ENCODE measurements at regions not wholly inside any gene's neighbourhood (a gene's known extent, or its start where the extent isn't known, plus 50 kb on each side); places are given as distances from the start of the nearest gene placed in this dataset.

DNA sequence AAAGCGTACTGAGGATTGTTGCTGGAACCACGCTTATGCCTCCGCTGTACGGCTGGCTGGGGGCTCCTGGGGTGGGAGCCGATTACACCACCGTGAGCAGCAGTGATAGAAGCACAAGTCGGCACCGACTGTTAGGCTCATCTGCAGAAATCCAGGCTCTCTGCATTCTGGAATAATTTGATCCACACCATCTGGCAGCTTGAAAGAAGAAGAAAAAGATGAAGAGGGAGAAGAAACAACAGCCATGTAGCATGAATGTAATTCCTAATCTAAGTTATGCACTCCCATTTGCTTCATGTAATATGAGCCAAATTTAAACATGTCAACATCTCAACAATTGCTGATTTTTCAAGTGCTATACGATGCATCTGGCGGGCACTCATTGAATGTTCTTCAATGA is 84.6 kb upstream of the DHX15 start:
- peak; percentile 3 for DNase-seq

DNA sequence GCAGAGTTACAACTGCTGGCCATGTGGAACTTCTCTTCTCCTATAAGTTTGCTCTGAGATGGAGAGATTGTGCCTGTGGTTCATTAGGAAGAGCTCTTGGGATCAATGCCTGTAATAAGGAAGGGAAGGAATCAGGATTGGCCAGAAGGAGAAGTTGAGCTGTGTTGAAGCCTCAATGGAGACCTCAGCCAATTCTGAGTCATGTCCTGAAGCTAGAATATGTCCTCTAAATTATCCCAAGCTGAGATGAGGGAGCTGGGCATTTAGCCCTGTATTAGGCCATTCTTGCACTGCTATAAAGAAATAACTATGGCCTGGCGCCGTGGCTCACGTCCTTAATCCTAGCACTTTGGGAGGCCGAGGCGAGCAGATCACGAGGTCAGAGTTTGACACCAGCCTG is 85.4 kb upstream of the DHX15 start:
- DNase-seq = no peak

DNA sequence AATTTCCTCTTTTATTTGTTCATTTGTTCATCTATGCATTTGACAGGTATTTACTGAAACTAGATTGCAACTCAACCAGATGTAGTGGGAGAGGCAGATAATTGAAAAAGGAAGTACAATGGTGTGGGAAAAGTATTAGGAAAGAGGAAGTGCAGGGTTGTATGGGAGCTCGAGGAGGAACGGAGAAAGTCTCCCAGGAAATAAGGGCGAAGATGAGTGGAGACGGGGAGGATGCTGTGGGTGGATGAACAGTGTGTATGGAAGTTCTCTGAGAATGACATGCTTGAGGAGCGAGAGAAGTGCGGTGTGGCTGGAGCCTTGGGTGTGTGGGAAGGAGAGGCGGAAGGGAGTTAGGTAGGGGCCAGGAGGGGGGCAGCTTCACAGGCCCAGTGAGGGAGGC is 87.5 kb upstream of the DHX15 start:
- DNase-seq = no peak

DNA sequence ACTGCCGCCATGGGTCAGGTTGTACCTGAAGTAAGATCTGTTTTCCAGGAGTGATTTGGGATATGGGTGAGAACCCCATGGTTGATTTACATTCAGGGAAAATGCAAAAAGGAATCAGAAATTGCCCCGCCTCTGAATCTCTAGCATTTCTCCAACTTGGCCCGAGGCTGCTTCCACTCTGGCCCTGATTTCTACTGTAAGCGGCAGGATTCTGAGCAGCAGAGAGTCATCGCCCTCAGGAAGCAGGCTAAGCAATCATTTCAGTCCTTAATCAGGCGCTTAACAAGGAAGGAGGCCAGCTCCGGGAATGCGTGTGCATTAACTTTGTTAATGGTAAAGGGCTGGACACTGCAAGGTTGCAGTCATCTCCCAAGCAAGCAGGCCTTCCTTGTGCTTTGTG is 88.5 kb upstream of the DHX15 start:
- DNase-seq = no peak

DNA sequence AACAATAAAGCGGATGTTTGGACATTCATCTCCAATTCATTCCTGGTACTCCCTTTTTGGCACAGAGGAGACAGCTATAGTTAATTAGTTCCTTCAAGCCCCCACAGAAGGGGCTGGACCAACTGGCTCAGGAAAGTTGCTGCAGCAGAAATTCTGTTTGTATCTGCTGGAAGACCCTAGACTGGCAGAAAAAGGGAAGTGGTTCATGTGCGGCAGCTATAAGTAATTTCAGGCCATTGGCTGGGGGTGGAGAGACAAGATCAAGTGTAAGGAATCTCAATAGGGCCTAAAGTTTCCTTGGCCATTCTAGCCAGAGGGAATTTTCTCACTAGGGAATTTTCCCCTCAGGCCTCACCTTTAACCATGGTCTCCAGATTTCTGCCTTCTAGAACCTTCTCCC is 89.9 kb upstream of the DHX15 start:
- DNase-seq = no peak

DNA sequence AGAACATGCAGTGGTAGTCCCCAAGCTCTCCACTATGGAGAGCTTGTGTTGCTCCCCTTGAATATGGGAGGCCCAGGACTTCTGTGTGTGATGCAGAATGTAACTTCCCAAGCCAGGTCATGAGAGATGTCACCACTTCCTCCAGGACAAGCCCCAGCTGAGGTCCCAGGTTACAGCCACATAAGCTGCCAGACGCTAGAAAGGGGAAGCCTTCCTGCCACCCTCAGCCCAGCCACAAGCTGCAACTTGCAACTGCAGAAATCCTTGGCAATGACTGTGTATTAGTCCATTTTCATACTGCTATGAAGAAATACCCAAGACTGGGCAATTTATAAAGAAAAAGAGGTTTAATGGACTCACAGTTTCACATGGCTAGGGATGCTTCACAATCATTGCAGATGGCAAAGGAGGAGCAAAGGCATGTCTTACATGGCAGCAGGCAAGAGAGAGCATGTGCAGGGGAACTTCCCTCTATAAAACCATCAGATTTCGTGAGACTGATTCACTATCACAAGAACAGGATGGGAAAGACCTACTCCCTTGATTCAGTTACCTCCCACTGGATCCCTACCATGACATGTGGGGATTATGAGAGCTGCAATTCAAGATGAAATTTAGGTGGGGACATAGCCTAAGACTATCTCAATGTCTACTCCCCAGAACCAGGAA is 91.5 kb upstream of the DHX15 start:
- DNase-seq = no peak

DNA sequence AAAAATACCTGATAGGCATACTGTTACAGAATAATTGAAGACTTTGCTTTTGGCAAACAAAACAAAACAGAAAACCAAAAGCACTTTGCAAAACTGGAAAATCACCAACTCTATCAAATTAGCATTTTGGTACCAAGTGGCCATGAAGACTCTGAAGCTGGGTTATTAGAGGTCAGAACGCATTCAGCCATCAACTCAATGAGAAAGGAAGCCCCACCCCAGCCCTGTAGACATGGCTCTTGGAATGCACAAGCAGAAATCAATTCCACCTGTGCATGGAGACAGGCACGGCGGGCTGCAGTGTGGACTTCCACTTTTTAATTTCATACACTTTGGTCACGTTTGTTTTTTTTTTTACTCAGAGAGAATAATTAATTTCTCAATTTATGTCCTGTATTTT is 93.6 kb upstream of the DHX15 start:
- DNase-seq = peak; percentile 30

DNA sequence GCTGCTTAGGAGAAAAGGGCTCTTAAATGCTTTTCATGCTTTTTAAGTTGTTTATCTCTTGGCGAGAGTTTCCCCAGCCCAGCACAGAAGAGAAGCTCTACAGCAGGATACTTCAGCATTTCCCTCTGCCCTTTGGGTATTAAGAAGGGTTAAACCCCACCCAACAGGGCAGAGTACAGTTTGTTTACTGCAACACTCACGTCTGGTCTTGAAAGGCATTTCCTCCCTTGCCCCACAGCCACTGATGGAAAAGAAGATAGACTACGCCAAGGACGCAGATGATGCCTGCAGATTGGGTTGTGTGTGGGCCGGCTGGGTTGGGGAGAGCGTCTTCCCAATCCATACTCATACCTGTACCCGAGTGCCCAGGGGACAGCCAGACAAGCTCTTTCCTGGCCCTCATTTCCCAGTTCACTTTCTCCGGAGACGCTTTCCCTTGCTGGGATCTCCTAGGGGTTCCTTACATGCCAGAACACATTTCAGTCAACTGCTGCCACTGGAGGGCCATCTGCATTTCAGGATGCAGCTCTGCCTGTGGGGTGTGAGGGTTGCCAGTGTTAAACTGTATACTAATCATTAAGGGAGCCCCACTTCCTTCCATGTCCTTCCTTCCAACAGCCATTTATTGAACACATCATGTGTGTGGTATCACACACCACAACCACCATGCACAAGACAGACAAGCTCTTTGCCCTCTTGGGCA is 96.5 kb upstream of the DHX15 start:
- peak; percentile 10 for DNase-seq

DNA sequence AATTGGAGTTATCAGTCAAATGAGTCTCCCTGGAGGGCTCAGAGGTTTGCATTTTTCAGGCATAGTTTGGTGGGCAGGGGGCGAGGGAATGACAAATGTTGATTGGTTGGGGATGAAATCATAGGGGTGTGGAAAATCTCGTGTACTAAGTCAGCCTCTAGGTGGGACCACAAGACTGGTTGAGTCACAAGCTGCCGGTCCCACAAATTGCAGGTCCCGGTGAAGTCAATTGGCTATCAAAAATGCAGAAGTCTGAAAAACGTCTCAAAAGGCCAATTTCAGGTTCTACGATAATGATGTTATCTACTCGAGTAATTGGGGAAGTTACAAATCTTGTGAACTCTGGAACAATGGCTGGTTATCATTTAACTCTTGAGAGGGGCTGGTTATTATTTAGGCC is 98.8 kb upstream of the DHX15 start:
- no peak for DNase-seq

DNA sequence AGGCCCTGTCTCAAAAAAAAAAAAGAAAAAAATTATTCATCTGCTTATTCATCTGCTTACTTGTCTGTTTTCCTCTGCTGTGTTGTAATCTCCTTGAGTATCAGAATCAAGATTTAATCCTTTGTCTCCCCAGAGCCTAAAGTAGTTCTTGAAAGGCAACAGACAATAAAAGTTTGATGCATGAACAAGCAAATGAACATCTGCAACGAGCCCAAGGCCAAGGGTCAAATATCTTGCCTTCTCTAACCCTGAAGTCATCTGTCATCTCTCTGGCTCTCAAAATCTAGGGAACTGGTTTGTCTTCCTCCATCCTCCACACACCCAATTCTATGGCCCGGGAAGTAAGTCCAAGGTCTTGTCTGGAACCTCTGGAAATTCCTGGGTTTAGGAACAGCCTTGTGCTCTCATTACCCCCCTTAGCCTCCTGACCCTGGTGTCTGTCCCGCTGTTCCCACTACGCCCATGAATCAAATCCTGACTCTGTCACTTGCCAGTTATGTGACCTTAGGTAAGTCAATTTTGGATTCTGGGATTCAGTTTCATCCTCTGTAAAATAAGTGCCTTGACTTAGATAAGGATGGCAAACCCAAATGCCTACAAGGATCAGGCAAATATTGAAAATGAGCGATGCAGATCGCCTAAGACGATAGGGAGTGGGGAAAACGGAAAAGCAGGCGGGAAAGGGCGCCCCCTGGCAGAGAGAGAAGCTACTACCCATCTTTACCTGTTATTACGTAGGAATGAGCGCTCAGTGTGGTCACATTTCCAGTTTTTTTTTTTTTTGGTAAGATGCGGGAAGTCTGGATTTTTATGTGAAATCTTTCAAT is 102.7 kb upstream of the DHX15 start:
- DNase-seq = no peak

DNA sequence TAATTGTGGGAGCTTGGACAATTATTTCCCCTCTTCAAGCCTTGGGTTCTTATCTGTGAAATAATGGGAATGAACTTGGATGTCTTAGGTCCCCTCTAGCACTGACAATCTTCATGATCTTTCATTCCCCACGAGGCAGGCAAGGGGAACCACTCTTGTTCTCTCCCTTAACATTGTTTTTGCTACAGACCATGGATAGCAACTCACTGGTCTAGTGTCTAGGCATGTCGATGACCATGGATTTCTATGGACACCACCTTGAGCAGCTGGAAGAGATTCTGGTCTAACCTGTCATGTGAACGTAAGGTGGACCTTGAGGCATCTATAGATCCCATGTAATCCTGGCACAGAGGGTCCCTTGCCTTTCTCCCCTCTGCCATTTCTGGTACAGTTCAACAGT is 104.1 kb upstream of the DHX15 start:
- no peak for DNase-seq

DNA sequence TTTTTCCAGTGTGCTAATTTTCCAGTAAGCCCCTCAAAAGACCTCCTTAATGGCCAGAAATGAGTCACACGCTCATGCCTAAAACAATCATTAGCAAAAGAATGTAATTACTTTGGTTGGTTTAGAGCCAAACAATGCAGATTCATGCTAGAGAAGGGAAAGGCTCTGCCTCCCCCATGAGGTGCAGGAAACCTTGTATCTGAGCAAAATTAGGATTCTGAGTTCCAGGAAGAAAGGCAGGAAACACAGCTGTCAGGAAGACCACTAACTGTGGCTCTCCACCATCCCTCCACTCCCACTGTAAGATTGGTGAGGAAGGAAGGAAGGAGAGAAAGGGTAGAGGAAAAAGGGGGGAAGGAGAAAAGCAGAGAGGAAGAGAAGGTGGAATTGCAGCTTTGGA is 104.9 kb upstream of the DHX15 start:
- no peak for DNase-seq

DNA sequence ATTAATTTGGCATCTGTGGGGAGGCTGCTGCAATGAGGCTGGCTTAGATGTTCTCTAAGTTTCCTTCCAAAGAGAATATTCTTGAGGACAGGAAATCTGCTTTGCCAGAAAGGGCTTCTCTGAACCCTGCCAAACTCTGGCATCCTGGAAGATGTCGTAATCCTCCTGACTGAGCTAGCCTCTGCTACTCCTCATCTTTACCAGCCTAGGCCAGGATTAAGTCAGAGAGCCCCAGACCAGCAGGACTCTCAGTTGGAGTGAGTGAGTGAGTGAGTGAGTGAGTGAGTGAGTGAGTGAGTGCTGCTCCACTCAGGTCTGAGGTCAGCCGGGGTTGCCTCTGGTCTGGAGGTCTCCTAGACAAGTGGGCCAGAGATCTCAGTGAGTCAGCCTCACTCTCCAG is 104.9 kb upstream of the SOD3 start:
- DNase-seq = no peak

DNA sequence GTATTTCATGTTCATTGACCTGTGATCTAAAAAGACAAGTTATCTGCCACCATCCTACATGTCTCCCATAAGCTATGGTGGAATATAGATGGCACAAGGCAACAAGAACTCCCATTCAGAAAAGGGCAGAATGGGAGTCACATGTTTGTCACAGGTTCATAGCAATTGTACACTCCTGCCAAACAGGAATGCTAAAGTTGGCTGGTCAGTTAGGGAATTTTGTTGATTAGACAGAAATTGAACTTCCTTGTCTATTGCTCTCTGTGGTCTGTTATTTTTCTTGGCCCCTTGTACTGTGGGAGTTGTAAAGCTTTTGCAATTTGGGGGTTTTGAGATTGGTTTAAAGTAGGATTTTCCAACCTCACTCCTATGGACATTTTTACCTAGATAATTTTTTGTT is 101.7 kb upstream of the SOD3 start:
- DNase-seq = no peak

DNA sequence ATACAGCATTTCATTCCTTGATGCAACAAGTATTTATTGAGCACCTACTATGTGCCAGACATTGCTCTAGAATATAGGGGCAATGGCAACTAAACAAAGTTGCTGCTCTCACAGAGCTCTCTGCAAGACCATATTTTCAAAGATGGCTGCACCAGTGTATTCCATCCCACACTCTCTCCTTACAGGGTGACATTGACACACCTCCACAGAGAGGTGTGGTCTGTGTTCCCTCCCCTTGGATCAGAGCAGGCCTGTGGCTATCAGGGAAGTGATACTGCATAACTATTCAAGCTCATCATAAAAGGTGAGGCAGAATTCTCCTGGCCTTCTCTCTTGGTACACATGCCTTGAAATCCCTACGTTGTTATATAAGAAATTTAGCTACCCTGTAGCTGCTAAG is 95.3 kb upstream of the SOD3 start:
- no peak for DNase-seq

DNA sequence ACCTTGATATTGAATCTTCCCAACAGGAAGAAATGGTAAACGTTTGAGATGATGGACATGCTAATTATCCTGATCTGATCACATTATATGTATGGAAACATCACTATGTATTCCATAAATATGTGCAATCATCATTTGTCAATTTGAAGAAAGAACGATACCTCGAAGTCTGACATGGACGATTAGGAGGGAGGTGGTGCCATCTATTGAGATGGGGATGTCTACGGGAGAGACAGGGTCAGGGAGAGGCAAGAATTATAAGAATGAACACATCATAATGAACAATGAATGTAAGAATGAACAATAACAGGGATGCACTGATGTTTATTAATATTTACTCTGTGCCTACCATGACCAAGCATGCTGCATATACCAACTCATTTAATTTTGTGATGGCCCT is 93.7 kb upstream of the SOD3 start:
- DNase-seq = no peak

DNA sequence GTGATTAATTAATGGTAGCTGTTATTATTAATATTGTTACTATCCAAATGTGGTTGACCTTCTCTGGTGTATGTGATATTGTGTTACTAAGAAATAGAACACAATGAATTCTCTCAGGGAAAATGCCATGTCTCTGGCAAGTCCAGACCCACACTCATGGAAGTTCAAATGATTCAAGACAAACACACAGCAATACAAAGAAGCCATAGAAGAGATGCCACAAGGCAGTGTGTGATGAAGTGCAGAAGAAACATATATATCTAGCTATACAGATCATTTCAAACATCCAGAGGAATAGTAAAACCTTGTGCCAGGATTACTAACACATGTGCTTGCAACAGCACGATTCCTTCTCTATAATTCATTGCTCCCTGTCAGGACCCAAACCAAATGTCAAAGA is 93.1 kb upstream of the SOD3 start:
- DNase-seq = no peak

DNA sequence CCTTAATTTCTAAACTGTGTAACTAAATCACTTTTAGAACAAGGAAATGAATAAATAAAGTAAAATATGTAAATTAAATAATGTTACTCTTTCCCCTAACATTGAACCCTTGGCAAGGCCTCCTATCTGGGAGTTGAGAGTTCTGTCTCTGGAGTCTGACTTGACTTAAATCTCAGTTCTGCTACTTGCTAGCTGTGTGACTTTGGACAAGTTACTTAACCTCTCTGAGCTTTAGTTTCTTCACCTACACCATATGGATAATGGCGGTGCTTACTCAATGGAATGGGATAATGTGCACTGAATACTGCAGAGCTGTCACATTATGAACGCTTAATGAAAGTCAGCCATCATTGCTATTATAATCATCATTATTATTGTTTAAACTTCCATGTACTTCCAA is 92.1 kb upstream of the SOD3 start:
- DNase-seq = no peak

DNA sequence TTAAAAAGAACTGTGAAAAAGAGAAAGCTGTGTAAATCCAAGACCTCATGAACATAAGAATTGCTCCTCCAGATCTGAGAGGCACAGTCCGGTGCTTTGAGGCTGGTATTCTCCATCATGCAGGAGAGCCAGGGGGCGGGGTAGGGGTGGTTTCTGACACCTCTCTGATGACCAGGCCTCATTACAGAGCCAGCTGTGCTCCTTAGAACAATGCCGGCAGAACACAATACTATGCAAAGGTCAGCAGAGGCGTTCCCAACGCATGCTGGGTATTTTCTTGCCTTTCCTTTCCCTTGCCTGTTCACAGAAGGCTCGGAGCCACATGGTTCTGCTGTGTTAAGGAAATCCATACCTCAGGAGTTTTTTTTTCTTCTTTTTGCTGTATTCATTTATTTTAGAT is 91.2 kb upstream of the SOD3 start:
- no peak for DNase-seq

DNA sequence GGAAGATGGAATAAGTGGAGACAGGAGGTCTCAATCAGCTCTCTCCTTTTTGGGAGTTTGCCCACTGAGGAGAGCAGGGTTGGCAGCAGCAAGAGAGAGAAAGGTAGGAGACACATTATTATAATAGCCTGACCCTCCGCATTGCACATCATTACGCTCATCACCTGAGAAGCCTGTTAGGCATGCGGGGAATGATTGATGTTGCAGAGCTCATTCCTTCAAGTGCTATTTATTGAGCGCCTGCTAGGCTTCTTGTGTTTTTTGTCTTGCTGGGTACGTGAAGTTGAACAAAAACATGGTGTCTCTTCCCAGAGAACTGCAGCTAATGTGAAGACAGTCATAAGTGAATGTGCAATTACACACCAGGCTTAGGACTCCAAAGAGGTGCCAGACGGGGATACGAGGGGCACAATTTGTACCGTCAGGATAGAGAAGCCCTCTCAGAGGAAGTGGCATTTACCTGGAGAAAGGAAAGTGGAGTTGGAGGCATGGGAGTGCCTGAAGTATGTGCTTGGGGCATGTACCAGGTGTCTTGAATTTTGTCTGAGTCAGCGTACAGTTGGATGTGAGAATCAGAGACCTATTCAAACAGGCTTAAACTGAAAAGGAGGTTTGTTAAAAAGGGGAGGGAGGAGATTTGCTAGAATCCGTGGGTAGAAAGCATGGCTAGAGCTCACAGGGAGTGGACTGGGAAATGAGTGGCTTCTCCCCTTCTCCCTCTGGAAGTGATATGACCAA is 90.2 kb upstream of the SOD3 start:
- peak; percentile 2 for DNase-seq

DNA sequence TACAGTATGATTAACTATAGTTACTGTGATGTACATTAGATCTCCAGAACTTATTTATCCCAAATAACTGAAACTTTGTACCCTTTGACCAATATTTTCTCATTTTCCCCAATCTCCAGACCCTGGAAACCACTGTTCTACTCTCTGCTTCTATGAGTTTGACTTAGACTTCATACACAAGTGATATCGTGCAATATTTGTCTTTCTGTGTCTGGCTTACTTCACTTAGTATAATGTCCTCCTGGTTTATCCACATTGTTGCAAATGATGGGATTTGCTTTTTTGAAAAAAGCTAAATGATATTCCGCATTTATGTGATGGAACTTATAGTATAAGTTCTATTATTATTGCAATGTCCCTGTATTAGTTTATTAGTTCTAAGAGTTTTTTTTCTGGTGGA is 81.8 kb upstream of the SOD3 start:
- DNase-seq = no peak

DNA sequence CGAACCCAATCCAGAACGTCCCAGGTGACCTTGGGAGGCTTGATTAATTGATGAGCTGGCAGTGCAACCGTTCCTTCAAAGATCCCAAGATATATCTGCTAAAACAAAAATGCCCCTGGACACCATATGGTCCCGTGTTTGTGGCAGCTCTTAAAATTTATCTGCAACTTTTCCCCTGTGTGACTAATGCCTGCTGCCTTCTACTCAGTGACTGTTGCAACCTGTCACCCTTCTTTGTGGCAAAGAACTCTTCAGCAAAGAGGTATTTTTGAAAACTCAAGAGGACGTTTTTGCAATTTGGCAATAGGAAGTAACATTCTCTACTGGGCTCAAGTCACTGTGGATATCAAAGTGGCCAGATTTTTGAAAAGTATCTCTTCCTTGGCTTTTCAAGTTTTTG is 75.8 kb upstream of the SOD3 start:
- no peak for DNase-seq

DNA sequence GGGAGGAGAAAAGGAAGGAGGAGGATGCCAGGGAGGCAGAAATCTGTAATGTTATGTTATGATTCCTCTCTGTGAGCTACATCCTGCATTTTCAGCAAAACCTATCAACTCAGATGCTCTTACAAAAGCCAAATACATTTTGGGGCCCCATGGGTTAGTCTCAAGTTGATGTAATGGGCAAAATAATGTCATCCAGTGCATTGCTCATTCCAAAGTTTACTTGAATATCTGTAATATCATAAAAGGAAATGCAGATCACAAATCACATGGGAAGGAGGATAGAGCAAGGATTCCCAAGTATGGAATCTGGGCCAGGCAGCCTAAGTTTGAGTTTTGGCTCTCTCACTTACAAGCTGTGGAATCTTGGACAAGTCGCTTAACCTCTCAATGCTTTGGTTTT is 74.9 kb upstream of the SOD3 start:
- DNase-seq = no peak

DNA sequence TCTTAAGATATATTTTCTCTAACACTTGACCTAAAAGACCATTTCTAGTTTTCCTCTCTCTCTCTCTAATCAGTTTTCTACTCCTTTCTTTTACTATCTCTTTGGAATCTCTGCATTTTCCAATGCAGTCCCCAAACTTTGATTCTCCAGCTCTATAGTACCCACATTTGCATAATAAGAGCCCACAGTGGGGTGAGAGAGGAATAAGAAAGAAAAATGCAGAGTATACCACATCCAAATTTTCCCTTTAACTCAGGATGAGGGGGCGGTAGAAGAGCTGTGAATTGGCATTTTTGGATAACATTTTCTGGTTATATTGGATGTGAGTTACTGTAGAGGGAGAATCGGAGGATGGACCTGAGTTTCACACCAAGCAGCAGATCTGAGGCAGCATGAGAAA is 74.4 kb upstream of the SOD3 start:
- DNase-seq = no peak

Measured in DMS79 treated with DMSO at 0.1 percent for 48 hours (cell line).